Neural crest cell (in vitro differentiated cells): ENCODE measurements at regions not wholly inside any gene's neighbourhood (a gene's known extent, or its start where the extent isn't known, plus 50 kb on each side); places are given as distances from the start of the nearest gene placed in this dataset.

Experiments used
- DNase-seq: peaks from one replicate; pipeline ENCODE4 v3.0.0; 2021; ENCODE audit warnings: low read depth, mixed read lengths, low spot score
- H3K27ac Mint-ChIP-seq: one replicate; pipeline ENCODE4 v1.8.0; 2021; ENCODE audit warnings: mild to moderate bottlenecking, mixed read lengths; ENCODE audit not compliant: unreplicated experiment
- H3K27me3 Mint-ChIP-seq: 2 replicates; pipeline ENCODE4 v1.8.0; 2021; ENCODE audit warnings: low read depth, mild to moderate bottlenecking, mixed read lengths
- H3K36me3 Mint-ChIP-seq: 2 replicates; pipeline ENCODE4 v1.8.0; 2021; ENCODE audit warnings: low read depth, mild to moderate bottlenecking, mixed read lengths
- H3K4me1 Mint-ChIP-seq: 2 replicates; pipeline ENCODE4 v1.8.0; 2021; ENCODE audit warnings: mixed read lengths
- H3K4me3 Mint-ChIP-seq: one replicate; pipeline ENCODE4 v1.8.0; 2021; ENCODE audit warnings: mild to moderate bottlenecking, mixed read lengths
- H3K9me3 Mint-ChIP-seq: 2 replicates; pipeline ENCODE4 v1.8.0; 2021; ENCODE audit warnings: mixed read lengths
- TF ChIP-seq, protein P1 (sequence below): fragments of 200-600 bp; sonication (generic); conservative IDR thresholded peaks from 2 replicates; pipeline ENCODE4 v1.5.0; 2021; ENCODE audit warnings: antibody characterized with exemption, mild to moderate bottlenecking

DNA sequence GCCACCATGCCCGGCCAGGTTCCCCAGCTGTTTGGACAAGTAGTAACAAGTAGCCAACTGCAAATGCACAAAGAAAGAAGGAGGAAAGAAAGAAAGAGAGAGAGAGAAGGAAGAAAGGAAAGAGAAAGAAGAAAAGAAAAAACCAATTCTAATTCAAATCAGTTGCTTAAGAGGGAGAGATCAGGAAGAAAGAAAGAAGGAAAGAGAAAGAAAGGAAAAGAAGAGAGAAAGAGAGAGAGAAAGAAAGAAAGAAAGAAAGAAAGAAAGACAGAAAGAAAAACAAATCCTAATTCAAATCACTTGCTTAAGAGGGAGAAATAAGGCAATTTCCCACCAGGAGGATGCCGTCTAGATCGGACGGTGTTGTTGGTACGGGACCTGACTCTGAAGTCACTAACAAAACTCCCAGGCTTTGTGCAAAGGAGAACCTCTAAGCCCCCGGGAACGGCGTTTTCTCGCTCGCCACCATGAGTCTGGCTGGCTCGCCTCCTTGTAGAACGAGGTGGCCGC lies 95.5 kb upstream of the PPP2R3B start:
- DNase-seq = no peak
- peaks cover 8% of the 10 kb centered on the region for H3K9me3 Mint-ChIP-seq
- H3K27ac Mint-ChIP-seq = no peak overlapping the region

DNA sequence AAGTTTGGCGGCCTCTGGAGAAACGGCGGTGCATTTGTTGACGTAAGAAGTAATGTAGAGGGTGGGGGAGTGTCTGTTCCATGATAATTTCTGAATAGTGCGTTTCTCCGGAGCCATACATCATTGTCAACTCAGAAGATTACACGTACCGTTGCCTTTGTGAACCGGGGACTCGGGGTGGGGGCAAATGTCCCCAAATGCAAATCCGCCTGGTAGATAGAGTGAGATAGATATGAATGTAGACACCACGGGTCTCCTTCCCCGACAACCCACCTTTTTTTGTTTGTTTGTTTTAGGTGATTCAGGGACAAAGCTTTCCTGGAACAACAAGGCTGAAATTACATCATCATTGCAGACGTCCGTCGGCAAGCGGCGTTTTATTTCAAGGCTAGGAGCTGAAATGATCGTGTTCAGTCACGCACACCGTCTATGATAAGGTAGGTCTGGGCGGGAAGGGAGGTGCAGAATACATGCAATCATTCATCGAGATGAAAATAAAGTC lies 96.0 kb upstream of the PPP2R3B start:
- no peak for DNase-seq
- Mint-ChIP-seq H3K36me3 (no peaks in the 10 kb centered on the region), H3K4me3 (no peak overlapping the region), H3K27me3 (peaks cover 24% of the 10 kb centered on the region), H3K27ac (no peak overlapping the region), H3K9me3 (peaks cover 8% of the 10 kb centered on the region), H3K4me1 (no peaks in the 10 kb centered on the region)
- TF ChIP-seq, protein P1, sequence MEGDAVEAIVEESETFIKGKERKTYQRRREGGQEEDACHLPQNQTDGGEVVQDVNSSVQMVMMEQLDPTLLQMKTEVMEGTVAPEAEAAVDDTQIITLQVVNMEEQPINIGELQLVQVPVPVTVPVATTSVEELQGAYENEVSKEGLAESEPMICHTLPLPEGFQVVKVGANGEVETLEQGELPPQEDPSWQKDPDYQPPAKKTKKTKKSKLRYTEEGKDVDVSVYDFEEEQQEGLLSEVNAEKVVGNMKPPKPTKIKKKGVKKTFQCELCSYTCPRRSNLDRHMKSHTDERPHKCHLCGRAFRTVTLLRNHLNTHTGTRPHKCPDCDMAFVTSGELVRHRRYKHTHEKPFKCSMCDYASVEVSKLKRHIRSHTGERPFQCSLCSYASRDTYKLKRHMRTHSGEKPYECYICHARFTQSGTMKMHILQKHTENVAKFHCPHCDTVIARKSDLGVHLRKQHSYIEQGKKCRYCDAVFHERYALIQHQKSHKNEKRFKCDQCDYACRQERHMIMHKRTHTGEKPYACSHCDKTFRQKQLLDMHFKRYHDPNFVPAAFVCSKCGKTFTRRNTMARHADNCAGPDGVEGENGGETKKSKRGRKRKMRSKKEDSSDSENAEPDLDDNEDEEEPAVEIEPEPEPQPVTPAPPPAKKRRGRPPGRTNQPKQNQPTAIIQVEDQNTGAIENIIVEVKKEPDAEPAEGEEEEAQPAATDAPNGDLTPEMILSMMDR = no peak

More for the DNA sequence above, 95.5 kb upstream of the PPP2R3B start:
- peaks cover 21% of the 10 kb centered on the region for H3K27me3 Mint-ChIP-seq
- H3K4me1 Mint-ChIP-seq = peaks cover under 1% of the 10 kb centered on the region
- TF ChIP-seq, protein P1 = no peak
- H3K4me3 Mint-ChIP-seq = no peak overlapping the region
- H3K36me3 Mint-ChIP-seq = no peaks in the 10 kb centered on the region

DNA sequence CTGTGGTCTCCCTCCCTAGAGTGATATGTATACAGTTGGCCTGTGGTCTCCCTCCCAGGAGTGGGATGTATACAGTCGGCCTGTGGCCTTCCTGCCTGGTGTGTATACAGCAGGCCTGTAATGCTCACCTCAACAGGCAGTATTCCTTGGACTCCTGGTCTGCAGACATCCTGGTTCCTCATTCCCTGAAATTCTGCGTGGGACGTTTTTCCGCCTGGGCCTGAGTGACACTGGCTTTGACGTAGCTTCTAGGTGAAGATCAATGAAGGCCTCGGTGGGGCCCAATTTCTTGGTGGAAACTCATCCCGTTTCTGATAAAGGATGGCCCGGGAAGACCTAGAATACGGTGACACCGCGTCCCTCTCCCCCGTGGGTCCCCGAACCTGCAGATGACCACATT lies 98.7 kb upstream of the PPP2R3B start:
- TF ChIP-seq, protein P1 = no peak
- Mint-ChIP-seq H3K36me3 (no peaks in the 10 kb centered on the region), H3K9me3 (peaks cover 8% of the 10 kb centered on the region), H3K27me3 (peaks cover 38% of the 10 kb centered on the region), H3K4me1 (no peaks in the 10 kb centered on the region), H3K27ac (no peak overlapping the region), H3K4me3 (no peak overlapping the region)
- no peak for DNase-seq

DNA sequence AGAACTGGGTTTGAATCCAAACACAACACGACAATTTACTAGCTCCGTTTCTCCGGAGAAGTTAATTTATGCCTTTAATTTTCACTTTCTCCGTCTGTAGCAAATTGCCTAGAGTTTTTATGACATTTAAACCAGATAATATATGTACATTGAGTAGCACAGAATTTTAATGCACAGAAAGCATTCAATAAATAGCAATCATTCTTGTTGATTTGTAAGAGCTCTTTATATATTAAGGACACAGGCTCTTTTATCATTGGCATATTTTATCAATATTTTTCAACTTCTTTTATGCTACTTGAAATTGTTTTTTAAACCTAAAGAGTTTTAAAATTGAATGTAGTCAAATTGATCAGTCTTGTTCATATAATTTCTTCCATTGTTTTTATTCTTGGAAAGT lies 99.6 kb upstream of the PPP2R3B start:
- no peak for DNase-seq
- TF ChIP-seq, protein P1 = no peak
- Mint-ChIP-seq H3K27ac (no peak overlapping the region), H3K4me1 (no peaks in the 10 kb centered on the region), H3K27me3 (peaks cover 33% of the 10 kb centered on the region), H3K4me3 (no peak overlapping the region), H3K9me3 (peaks cover 8% of the 10 kb centered on the region), H3K36me3 (no peaks in the 10 kb centered on the region)

DNA sequence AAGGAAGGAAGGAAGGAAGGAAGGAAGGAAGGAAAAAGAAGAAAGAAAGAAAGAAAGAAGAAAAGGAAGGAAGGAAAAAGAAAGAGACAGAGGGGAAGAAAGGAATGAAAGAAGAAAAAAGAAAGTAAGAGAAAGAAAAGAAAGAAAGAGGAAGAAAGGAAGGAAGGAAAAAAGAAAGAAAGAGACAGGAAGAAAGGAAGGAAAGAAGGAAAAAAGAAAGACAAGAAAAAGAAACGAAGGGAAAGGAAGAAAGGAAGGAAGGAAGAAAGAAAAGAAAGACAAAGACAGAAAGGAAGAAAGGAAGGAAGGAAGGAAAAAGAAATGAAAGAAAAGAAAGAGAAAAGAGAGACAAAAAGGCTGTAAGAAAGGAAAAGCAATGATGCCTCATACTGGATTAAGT lies 101.1 kb upstream of the PPP2R3B start:
- Mint-ChIP-seq H3K36me3 (no peaks in the 10 kb centered on the region), H3K9me3 (peaks cover 8% of the 10 kb centered on the region), H3K27ac (no peak overlapping the region), H3K27me3 (peaks cover 23% of the 10 kb centered on the region), H3K4me3 (no peak overlapping the region), H3K4me1 (no peaks in the 10 kb centered on the region)
- no peak for DNase-seq
- TF ChIP-seq, protein P1 = no peak
